Prostate gland (tissue), 2 donors: ENCODE measurements at regions not wholly inside any gene's neighbourhood (a gene's known extent, or its start where the extent isn't known, plus 50 kb on each side); places are given as distances from the start of the nearest gene placed in this dataset.
"Not testable (repeated sequence)": the region's sequence is repeated elsewhere in the genome, so short reads cannot be mapped to it uniquely, and the experiment has no call there.

Experiments
- POLR2AphosphoS5 ChIP-seq: sonication (generic); formaldehyde crosslinking; IDR thresholded peaks from one replicate; pipeline ENCODE4 v1.6.1; 2017; ENCODE audit warnings: antibody characterized with exemption
- TF ChIP-seq, protein P1 (sequence below), 4 experiments: fragments of 200-600 bp in 2 of 4; fragments of 450-650 bp in 2 of 4; sonication (generic) in 2 of 4; IDR thresholded peaks; 1 replicate in 3 of 4; 2 replicates in 1 of 4; pipeline ENCODE4 v1.5.1; 2016 to 2019; ENCODE audit warnings: antibody characterized with exemption in 4 of 4, mild to moderate bottlenecking in 2 of 4, moderate library complexity in 2 of 4

DNA sequence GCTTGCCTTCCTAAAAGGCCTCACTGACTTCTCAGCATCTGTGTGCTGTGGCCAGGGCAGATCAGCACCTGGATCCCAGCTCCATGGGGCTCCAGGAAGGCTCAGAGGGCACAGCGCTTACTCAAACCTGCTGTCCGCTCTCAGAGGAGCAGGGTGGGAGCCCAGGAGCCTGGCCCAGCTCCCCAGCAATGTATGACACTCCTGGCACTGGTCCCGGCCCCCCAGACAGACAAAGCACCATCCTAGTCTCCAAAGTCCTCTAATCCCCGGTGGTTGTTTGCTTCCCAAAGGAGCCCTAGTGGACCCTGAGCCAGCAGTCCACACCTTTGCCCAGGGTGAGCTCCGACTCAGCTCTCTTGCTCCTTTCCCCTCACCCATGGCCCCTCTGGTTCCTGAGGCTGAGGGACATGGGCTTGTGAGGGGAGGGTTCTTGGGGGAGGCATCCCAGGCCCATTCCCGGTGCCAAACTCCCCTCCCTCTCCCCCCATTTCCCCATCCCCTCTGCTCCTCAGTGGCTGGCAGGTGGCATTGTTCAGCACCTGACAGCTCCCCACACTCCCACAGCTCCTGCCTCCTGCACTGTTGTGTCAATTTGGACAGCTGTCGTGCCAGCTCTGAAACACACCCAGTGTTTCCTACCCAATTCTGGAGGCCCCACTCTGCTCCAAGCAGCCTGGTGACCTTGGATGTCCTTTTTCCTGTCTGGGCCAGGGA is 164.3 kb downstream of the TRIM43 start:
- TF ChIP-seq, protein P1, sequence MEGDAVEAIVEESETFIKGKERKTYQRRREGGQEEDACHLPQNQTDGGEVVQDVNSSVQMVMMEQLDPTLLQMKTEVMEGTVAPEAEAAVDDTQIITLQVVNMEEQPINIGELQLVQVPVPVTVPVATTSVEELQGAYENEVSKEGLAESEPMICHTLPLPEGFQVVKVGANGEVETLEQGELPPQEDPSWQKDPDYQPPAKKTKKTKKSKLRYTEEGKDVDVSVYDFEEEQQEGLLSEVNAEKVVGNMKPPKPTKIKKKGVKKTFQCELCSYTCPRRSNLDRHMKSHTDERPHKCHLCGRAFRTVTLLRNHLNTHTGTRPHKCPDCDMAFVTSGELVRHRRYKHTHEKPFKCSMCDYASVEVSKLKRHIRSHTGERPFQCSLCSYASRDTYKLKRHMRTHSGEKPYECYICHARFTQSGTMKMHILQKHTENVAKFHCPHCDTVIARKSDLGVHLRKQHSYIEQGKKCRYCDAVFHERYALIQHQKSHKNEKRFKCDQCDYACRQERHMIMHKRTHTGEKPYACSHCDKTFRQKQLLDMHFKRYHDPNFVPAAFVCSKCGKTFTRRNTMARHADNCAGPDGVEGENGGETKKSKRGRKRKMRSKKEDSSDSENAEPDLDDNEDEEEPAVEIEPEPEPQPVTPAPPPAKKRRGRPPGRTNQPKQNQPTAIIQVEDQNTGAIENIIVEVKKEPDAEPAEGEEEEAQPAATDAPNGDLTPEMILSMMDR (IDR thresholded peaks at IDR 0.05), result not testable (repeated sequence)
- not testable (repeated sequence) for TF ChIP-seq POLR2AphosphoS5
